SK-N-SH (cell line): ENCODE measurements at regions not wholly inside any gene's neighbourhood (a gene's known extent, or its start where the extent isn't known, plus 50 kb on each side); places are given as distances from the start of the nearest gene placed in this dataset.

Experiments
- CTCF ChIA-PET: fragments of 300-600, 350-600 bp; formaldehyde crosslinking; extraction: SDS; loops from one replicate; lab custom pipeline; 2021; lab: Yijun Ruan, JAX
- POLR2A ChIA-PET: fragments of 350-600 bp; sonication (Branson Sonifier 250); formaldehyde crosslinking; extraction: SDS; loops from one replicate; lab custom pipeline; 2020; ENCODE audit warnings: antibody characterized with exemption, inconsistent platforms; lab: Yijun Ruan, JAX
- DNase-seq: peaks from one replicate; pipeline ENCODE4 v3.0.0; 2012
- H2AFZ ChIP-seq: fragments of 200-600 bp; sonication (generic); 2 replicates; pipeline ENCODE4 v1.8.1; 2016; ENCODE audit warnings: antibody characterized with exemption, mild to moderate bottlenecking, low read depth
- H3F3A ChIP-seq: fragments of 200-600 bp; sonication (generic); replicated peaks from 2 replicates; pipeline ENCODE3; 2016; ENCODE audit warnings: antibody characterized with exemption, mild to moderate bottlenecking; ENCODE audit not compliant: insufficient read depth
- H3K27ac ChIP-seq, 2 experiments: fragments of 200-500 bp in 1 of 2; fragments of 200-600 bp in 1 of 2; sonication (Bioruptor generic) in 1 of 2; sonication (generic), shearing (Covaris generic) in 1 of 2; 2 replicates each; pipeline versions ENCODE4 v1.5.1 to v1.6.1; 2014 to 2016; ENCODE audit warnings: low read depth in 2 of 2, inconsistent platforms in 1 of 2, low read length in 1 of 2, mild to moderate bottlenecking in 1 of 2, mixed read lengths in 1 of 2
- H3K27me3 ChIP-seq: fragments of 200-600 bp; sonication (generic), shearing (Covaris generic); 2 replicates; pipeline ENCODE4 v1.6.1; 2016; ENCODE audit warnings: mixed run types; ENCODE audit not compliant: insufficient read depth
- H3K36me3 ChIP-seq, 2 experiments: fragments of 200-500 bp in 1 of 2; fragments of 200-600 bp in 1 of 2; sonication (Bioruptor generic) in 1 of 2; sonication (generic) in 1 of 2; replicated peaks in 1 of 2; 2 replicates each; pipeline versions ENCODE3 to v1.5.1; 2014 to 2016; ENCODE audit warnings: low read length in 1 of 2, mild to moderate bottlenecking in 1 of 2; ENCODE audit not compliant: insufficient read depth in 2 of 2, control insufficient read depth in 1 of 2
- H3K4me1 ChIP-seq, 2 experiments: fragments of 200-500 bp in 1 of 2; fragments of 200-600 bp in 1 of 2; sonication (Bioruptor generic) in 1 of 2; sonication (generic), shearing (Covaris generic) in 1 of 2; 2 replicates each; pipeline versions ENCODE4 v1.5.1 to v1.6.1; 2014 to 2016; ENCODE audit warnings: low read depth in 1 of 2, low read length in 1 of 2, mixed run types in 1 of 2; ENCODE audit not compliant: insufficient read depth in 2 of 2, control insufficient read depth in 1 of 2
- H3K4me2 ChIP-seq: fragments of 200-600 bp; sonication (generic), shearing (Covaris generic); 2 replicates; pipeline ENCODE4 v1.6.1; 2017; ENCODE audit warnings: mixed run types
- H3K4me3 ChIP-seq, 2 experiments: fragments of 200-500 bp in 1 of 2; fragments of 200-600 bp in 1 of 2; sonication (Bioruptor generic) in 1 of 2; sonication (generic), shearing (Covaris generic) in 1 of 2; 2 replicates each; pipeline versions ENCODE4 v1.5.1 to v1.8.1; 2014 to 2016; ENCODE audit warnings: low read depth in 2 of 2, inconsistent platforms in 1 of 2, low read length in 1 of 2, mild to moderate bottlenecking in 1 of 2, mixed read lengths in 1 of 2, moderate library complexity in 1 of 2
- H3K79me2 ChIP-seq: fragments of 200-600 bp; sonication (generic); 2 replicates; pipeline ENCODE4 v1.8.1; 2017; ENCODE audit warnings: mild to moderate bottlenecking; ENCODE audit not compliant: insufficient read depth
- H3K9ac ChIP-seq: fragments of 200-600 bp; sonication (generic); 2 replicates; pipeline ENCODE4 v1.6.1; 2017; ENCODE audit warnings: mixed run types
- H3K9me2 ChIP-seq: fragments of 200-600 bp; sonication (generic); 2 replicates; pipeline ENCODE4 v1.6.1; 2017; ENCODE audit warnings: mixed run types
- H3K9me3 ChIP-seq: fragments of 200-600 bp; sonication (generic); 2 replicates; pipeline ENCODE4 v1.6.1; 2017; ENCODE audit warnings: mixed run types, mild to moderate bottlenecking, moderate library complexity
- H4K20me1 ChIP-seq: fragments of 200-600 bp; sonication (generic); 2 replicates; pipeline ENCODE4 v1.6.1; 2017; ENCODE audit warnings: mild to moderate bottlenecking, mixed run types; ENCODE audit not compliant: insufficient read depth
- CHD2 ChIP-seq: fragments of 150-350 bp; IDR thresholded peaks from 2 replicates; pipeline ENCODE4 v1.6.1; 2018; ENCODE audit warnings: low read length; ENCODE audit not compliant: partially characterized antibody
- EP300 ChIP-seq, 2 experiments: IDR thresholded peaks; 2 replicates each; pipeline versions ENCODE4 v1.4.0 to v1.6.1; 2012; ENCODE audit warnings: borderline replicate concordance in 1 of 2, low read depth in 1 of 2, low read length in 1 of 2
- FOSL2 ChIP-seq: IDR thresholded peaks from 2 replicates; pipeline ENCODE4 v1.4.0; 2012; ENCODE audit warnings: low read depth, mild to moderate bottlenecking, moderate library complexity, borderline replicate concordance
- FOXJ3 ChIP-seq: sonication (generic); formaldehyde crosslinking; IDR thresholded peaks from 2 replicates; pipeline ENCODE4 v1.5.1; 2020; ENCODE audit warnings: mild to moderate bottlenecking, missing genetic modification reagents
- GABPA ChIP-seq: IDR thresholded peaks from 2 replicates; pipeline ENCODE4 v1.4.0; 2012; ENCODE audit warnings: low read depth, mild to moderate bottlenecking
- GATA2 ChIP-seq: sonication (generic); formaldehyde crosslinking; IDR thresholded peaks from 2 replicates; pipeline ENCODE4 v1.5.0; 2020; ENCODE audit warnings: mild to moderate bottlenecking, missing genetic modification reagents
- JUND ChIP-seq: IDR thresholded peaks from 2 replicates; pipeline ENCODE4 v1.4.0; 2012
- MEF2A ChIP-seq: IDR thresholded peaks from 2 replicates; pipeline ENCODE4 v1.4.0; 2012; ENCODE audit warnings: low read depth, borderline replicate concordance
- MXI1 ChIP-seq: IDR thresholded peaks from 2 replicates; pipeline ENCODE4 v1.6.1; 2012; ENCODE audit warnings: mild to moderate bottlenecking, low read depth, low read length, improper control_type of control experiment
- NRF1 ChIP-seq: IDR thresholded peaks from 2 replicates; pipeline ENCODE4 v1.6.1; 2012; ENCODE audit warnings: low read depth, mild to moderate bottlenecking, low read length
- POLR2AphosphoS5 ChIP-seq: IDR thresholded peaks from 2 replicates; pipeline ENCODE4 v1.6.1; 2012; ENCODE audit warnings: low read depth, low read length
- RAD21 ChIP-seq: IDR thresholded peaks from 2 replicates; pipeline ENCODE4 v1.6.1; 2012; ENCODE audit warnings: mild to moderate bottlenecking, low read length
- RFX5 ChIP-seq: IDR thresholded peaks from 2 replicates; pipeline ENCODE4 v1.6.1; 2012; ENCODE audit warnings: mild to moderate bottlenecking, improper control_type of control experiment, low read length
- SMC3 ChIP-seq: IDR thresholded peaks from 2 replicates; pipeline ENCODE4 v1.6.1; 2012; ENCODE audit warnings: low read depth, low read length, improper control_type of control experiment
- TCF12 ChIP-seq: IDR thresholded peaks from 2 replicates; pipeline ENCODE4 v1.4.0; 2012
- USF1 ChIP-seq: IDR thresholded peaks from 2 replicates; pipeline ENCODE4 v1.4.0; 2012; ENCODE audit warnings: low read depth, borderline replicate concordance
- ZBTB33 ChIP-seq: IDR thresholded peaks from 2 replicates; pipeline ENCODE4 v1.4.0; 2012; ENCODE audit warnings: low read depth, borderline replicate concordance
- WGBS: methylation state at CpG from one replicate; pipeline ENCODE4 v1.1.6; 2017; ENCODE audit warnings: low lambda C conversion rate; 5-methylcytosine and 5-hydroxymethylcytosine counted together
- TF ChIP-seq, protein P1 (sequence below): fragments of 150-350 bp; IDR thresholded peaks from 2 replicates; pipeline ENCODE4 v1.6.1; 2016; ENCODE audit warnings: mild to moderate bottlenecking, low read depth, low read length
- TF ChIP-seq, protein P2 (sequence below): IDR thresholded peaks from 2 replicates; pipeline ENCODE4 v1.6.1; 2012; ENCODE audit warnings: mild to moderate bottlenecking, low read depth, low read length, moderate library complexity
- TF ChIP-seq, protein P3 (sequence below): fragments of 200-600 bp; sonication (generic); IDR thresholded peaks from 2 replicates; pipeline ENCODE4 v1.6.1; 2017; ENCODE audit warnings: antibody characterized with exemption, mild to moderate bottlenecking, moderate library complexity

- no peaks in the 10 kb centered on the region for H3F3A ChIP-seq
- no peaks in the 10 kb centered on the region for H3K27me3 ChIP-seq
- H3K4me1 ChIP-seq, result peaks cover 0 to 15% of the 10 kb centered on the region in 2 experiments; a peak in 1 of 4 replicates
- no peak for DNase-seq
- H3K9me2 ChIP-seq, result no peaks in the 10 kb centered on the region
- H3K36me3 ChIP-seq, result no peaks in the 10 kb centered on the region
- ChIA-PET CTCF (interaction anchor here (0.8 to 1.0 kb wide), 2 partner anchors 29 to 149 kb away, joined by 3 read pairs; no protein-coding TSS in a partner anchor), POLR2A (no interaction called here)
- no peaks in the 10 kb centered on the region for H3K9me3 ChIP-seq
- WGBS, result 98% methylated on average over 7 of the region's 7 CpGs
- H3K9ac ChIP-seq, result no peak overlapping the region
- H3K4me3 ChIP-seq, result no peak overlapping the region
- TF ChIP-seq ZBTB33 (no peak), JUND (no peak), SMC3 (no peak), NRF1 (no peak), GABPA (no peak), FOSL2 (no peak), MEF2A (no peak), FOXJ3 (CRISPR knock-in tag) (no peak), EP300 (IDR thresholded peaks at IDR 0.05; ENCODE audit: borderline replicate concordance in 1 of 2, low read depth in 1 of 2, low read length in 1 of 2) (no peak), CHD2 (no peak)
- TF ChIP-seq, protein P1, sequence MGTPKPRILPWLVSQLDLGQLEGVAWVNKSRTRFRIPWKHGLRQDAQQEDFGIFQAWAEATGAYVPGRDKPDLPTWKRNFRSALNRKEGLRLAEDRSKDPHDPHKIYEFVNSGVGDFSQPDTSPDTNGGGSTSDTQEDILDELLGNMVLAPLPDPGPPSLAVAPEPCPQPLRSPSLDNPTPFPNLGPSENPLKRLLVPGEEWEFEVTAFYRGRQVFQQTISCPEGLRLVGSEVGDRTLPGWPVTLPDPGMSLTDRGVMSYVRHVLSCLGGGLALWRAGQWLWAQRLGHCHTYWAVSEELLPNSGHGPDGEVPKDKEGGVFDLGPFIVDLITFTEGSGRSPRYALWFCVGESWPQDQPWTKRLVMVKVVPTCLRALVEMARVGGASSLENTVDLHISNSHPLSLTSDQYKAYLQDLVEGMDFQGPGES, result no peak
- H3K79me2 ChIP-seq, result no peaks in the 10 kb centered on the region
- no peak overlapping the region for H2AFZ ChIP-seq
- H3K4me2 ChIP-seq, result no peak overlapping the region
- H4K20me1 ChIP-seq, result no peaks in the 10 kb centered on the region
- H3K27ac ChIP-seq, result no peak overlapping the region
These were observed 54.9 kb upstream of the NCOR2 start for GRCh38 chr12:124622331-124622730.

- DNase-seq, result no peak
- POLR2A ChIA-PET, result no interaction called here
- CTCF ChIA-PET, result interaction anchor here (1.0 kb wide), 1 partner anchor 18 kb away, joined by 3 read pairs; no protein-coding TSS in a partner anchor
- Histone ChIP-seq H3K4me1 (peaks cover 0 to 14% of the 10 kb centered on the region in 2 experiments; a peak in 1 of 4 replicates), H3K4me3 (no peak overlapping the region), H3K27me3 (no peaks in the 10 kb centered on the region), H3F3A (no peaks in the 10 kb centered on the region), H3K9ac (no peak overlapping the region), H3K27ac (no peak overlapping the region), H2AFZ (no peak overlapping the region), H3K79me2 (no peaks in the 10 kb centered on the region), H3K36me3 (no peaks in the 10 kb centered on the region), H4K20me1 (no peaks in the 10 kb centered on the region), H3K9me3 (no peaks in the 10 kb centered on the region), H3K9me2 (no peaks in the 10 kb centered on the region), H3K4me2 (no peak overlapping the region)
- 69% methylated on average over 6 of the region's 11 CpGs for WGBS
- TF ChIP-seq GATA2 (CRISPR knock-in tag), result no peak
- TF ChIP-seq TCF12, result peak; percentile 17; the same call in 1 of the 2 replicates
- TF ChIP-seq RFX5, result no peak
- TF ChIP-seq, protein P2, sequence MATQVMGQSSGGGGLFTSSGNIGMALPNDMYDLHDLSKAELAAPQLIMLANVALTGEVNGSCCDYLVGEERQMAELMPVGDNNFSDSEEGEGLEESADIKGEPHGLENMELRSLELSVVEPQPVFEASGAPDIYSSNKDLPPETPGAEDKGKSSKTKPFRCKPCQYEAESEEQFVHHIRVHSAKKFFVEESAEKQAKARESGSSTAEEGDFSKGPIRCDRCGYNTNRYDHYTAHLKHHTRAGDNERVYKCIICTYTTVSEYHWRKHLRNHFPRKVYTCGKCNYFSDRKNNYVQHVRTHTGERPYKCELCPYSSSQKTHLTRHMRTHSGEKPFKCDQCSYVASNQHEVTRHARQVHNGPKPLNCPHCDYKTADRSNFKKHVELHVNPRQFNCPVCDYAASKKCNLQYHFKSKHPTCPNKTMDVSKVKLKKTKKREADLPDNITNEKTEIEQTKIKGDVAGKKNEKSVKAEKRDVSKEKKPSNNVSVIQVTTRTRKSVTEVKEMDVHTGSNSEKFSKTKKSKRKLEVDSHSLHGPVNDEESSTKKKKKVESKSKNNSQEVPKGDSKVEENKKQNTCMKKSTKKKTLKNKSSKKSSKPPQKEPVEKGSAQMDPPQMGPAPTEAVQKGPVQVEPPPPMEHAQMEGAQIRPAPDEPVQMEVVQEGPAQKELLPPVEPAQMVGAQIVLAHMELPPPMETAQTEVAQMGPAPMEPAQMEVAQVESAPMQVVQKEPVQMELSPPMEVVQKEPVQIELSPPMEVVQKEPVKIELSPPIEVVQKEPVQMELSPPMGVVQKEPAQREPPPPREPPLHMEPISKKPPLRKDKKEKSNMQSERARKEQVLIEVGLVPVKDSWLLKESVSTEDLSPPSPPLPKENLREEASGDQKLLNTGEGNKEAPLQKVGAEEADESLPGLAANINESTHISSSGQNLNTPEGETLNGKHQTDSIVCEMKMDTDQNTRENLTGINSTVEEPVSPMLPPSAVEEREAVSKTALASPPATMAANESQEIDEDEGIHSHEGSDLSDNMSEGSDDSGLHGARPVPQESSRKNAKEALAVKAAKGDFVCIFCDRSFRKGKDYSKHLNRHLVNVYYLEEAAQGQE, result no peak
- TF ChIP-seq USF1, result no peak
- no peak for TF ChIP-seq RAD21
- TF ChIP-seq EP300 (IDR thresholded peaks at IDR 0.05; ENCODE audit: borderline replicate concordance in 1 of 2, low read depth in 1 of 2, low read length in 1 of 2), result no peak
- no peak for TF ChIP-seq POLR2AphosphoS5
- no peak for TF ChIP-seq NRF1
- no peak for TF ChIP-seq MXI1
- TF ChIP-seq, protein P3, sequence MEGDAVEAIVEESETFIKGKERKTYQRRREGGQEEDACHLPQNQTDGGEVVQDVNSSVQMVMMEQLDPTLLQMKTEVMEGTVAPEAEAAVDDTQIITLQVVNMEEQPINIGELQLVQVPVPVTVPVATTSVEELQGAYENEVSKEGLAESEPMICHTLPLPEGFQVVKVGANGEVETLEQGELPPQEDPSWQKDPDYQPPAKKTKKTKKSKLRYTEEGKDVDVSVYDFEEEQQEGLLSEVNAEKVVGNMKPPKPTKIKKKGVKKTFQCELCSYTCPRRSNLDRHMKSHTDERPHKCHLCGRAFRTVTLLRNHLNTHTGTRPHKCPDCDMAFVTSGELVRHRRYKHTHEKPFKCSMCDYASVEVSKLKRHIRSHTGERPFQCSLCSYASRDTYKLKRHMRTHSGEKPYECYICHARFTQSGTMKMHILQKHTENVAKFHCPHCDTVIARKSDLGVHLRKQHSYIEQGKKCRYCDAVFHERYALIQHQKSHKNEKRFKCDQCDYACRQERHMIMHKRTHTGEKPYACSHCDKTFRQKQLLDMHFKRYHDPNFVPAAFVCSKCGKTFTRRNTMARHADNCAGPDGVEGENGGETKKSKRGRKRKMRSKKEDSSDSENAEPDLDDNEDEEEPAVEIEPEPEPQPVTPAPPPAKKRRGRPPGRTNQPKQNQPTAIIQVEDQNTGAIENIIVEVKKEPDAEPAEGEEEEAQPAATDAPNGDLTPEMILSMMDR, result no peak
These were observed 53.9 kb upstream of the NCOR2 start for GRCh38 chr12:124621296-124621660.
